GM19467 (cell line): ENCODE measurements at regions not wholly inside any gene's neighbourhood (a gene's known extent, or its start where the extent isn't known, plus 50 kb on each side); places are given as distances from the start of the nearest gene placed in this dataset.
"Not testable (repeated sequence)": the region's sequence is repeated elsewhere in the genome, so short reads cannot be mapped to it uniquely, and the experiment has no call there.

ENCODE experiments used
- ATAC-seq: cut with Tn5 transposase; IDR thresholded peaks from one replicate; pipeline ENCODE4 v1.9.1; 2021; ENCODE audit warnings: mild to moderate bottlenecking, moderate library complexity; ENCODE audit not compliant: unreplicated experiment

- no peak for ATAC-seq
These were observed 549.9 kb downstream of the RPS29 start for GRCh38 chr14:49036266-49036665.

- ATAC-seq, result no peak
These were observed 553.0 kb downstream of the RPS29 start for GRCh38 chr14:49033131-49033530.

- not testable (repeated sequence) for ATAC-seq
These were observed 554.5 kb downstream of the RPS29 start for GRCh38 chr14:49031710-49032109.

- no peak for ATAC-seq
These were observed 566.6 kb downstream of the RPS29 start for GRCh38 chr14:49019467-49020115.

- ATAC-seq, result no peak
These were observed 568.7 kb downstream of the RPS29 start for GRCh38 chr14:49017447-49017846.

GRCh38 chr14:49016381-49016780, 569.8 kb downstream of the RPS29 start:
- ATAC-seq, result no peak

GRCh38 chr14:49014476-49014875, 571.7 kb downstream of the RPS29 start:
- no peak for ATAC-seq

- no peak for ATAC-seq
These were observed 577.8 kb downstream of the RPS29 start for GRCh38 chr14:49008363-49008762.

GRCh38 chr14:48991141-48991540, 595.0 kb downstream of the RPS29 start:
- ATAC-seq, result no peak

GRCh38 chr14:48983351-48983888, 602.8 kb downstream of the RPS29 start:
- no peak for ATAC-seq

GRCh38 chr14:48974994-48975393, 611.2 kb downstream of the RPS29 start:
- ATAC-seq, result no peak

GRCh38 chr14:48973151-48973550, 613.0 kb downstream of the RPS29 start:
- ATAC-seq, result no peak

GRCh38 chr14:48970943-48971342, 615.2 kb downstream of the RPS29 start:
- ATAC-seq, result no peak

GRCh38 chr14:48967419-48967818, 618.8 kb downstream of the RPS29 start:
- no peak for ATAC-seq

GRCh38 chr14:48963231-48963790, 622.9 kb downstream of the RPS29 start:
- no peak for ATAC-seq

GRCh38 chr14:48957486-48957885, 628.7 kb downstream of the RPS29 start:
- no peak for ATAC-seq

GRCh38 chr14:48955857-48956256, 630.3 kb downstream of the RPS29 start:
- ATAC-seq, result no peak

- no peak for ATAC-seq
These were observed 631.7 kb downstream of the RPS29 start for GRCh38 chr14:48954446-48954845.

GRCh38 chr14:48944809-48945208, 641.4 kb downstream of the RPS29 start:
- no peak for ATAC-seq

- no peak for ATAC-seq
These were observed 642.3 kb downstream of the RPS29 start for GRCh38 chr14:48943913-48944312.

- ATAC-seq, result no peak
These were observed 648.5 kb downstream of the RPS29 start for GRCh38 chr14:48937541-48938195.

GRCh38 chr14:48936849-48937248, 649.3 kb downstream of the RPS29 start:
- ATAC-seq, result no peak
